H1 (cell line): ENCODE measurements at regions not wholly inside any gene's neighbourhood (a gene's known extent, or its start where the extent isn't known, plus 50 kb on each side); places are given as distances from the start of the nearest gene placed in this dataset.

Experiments
- CTCF ChIA-PET: fragments of 300-600 bp; sonication (Branson Sonifier 250); formaldehyde crosslinking; loops from one replicate; lab custom pipeline; 2021; ENCODE audit not compliant: partially characterized antibody; lab: Charles Lee
- POLR2A ChIA-PET: fragments of 300-600 bp; sonication (Branson Sonifier 250); formaldehyde crosslinking; loops from one replicate; lab custom pipeline; 2021; ENCODE audit warnings: inconsistent platforms; ENCODE audit not compliant: partially characterized antibody; lab: Charles Lee
- DNase-seq, 2 experiments: peaks; one replicate each; pipeline versions ENCODE4 v3.0.0 to v3.0.0-alpha.2; 2010 to 2022; ENCODE audit warnings: low spot score in 2 of 2, low read depth in 1 of 2, mixed read lengths in 1 of 2
- FAIRE-seq: peaks from 2 replicates; lab custom pipeline; 2011; peaks lifted over from hg19 to GRCh38; lab: Jason Lieb, UNC
- H2AFZ ChIP-seq: 2 replicates; pipeline ENCODE4 v1.8.1; 2012; ENCODE audit warnings: low read length, inconsistent platforms
- H2AK5ac ChIP-seq: 2 replicates; pipeline ENCODE4 v1.6.1; 2013; ENCODE audit warnings: low read depth, low read length
- H2BK120ac ChIP-seq: replicated peaks from 2 replicates; pipeline ENCODE3; 2013; ENCODE audit warnings: low read depth, low read length, inconsistent platforms
- H2BK12ac ChIP-seq: 2 replicates; pipeline ENCODE4 v1.6.1; 2013; ENCODE audit warnings: low read depth, low read length
- H2BK15ac ChIP-seq: 2 replicates; pipeline ENCODE4 v1.6.1; 2013; ENCODE audit warnings: low read length
- H2BK20ac ChIP-seq: 2 replicates; pipeline ENCODE4 v1.6.1; 2013; ENCODE audit warnings: low read length
- H2BK5ac ChIP-seq: 2 replicates; pipeline ENCODE4 v1.6.1; 2013; ENCODE audit warnings: low read depth, low read length
- H3K14ac ChIP-seq: 2 replicates; pipeline ENCODE4 v1.6.1; 2013; ENCODE audit warnings: inconsistent platforms; ENCODE audit not compliant: insufficient read length
- H3K18ac ChIP-seq: 2 replicates; pipeline ENCODE4 v1.6.1; 2013; ENCODE audit warnings: low read length; ENCODE audit errors: extremely low read depth
- H3K23ac ChIP-seq: 2 replicates; pipeline ENCODE4 v1.6.1; 2013; ENCODE audit warnings: inconsistent platforms; ENCODE audit not compliant: insufficient read length
- H3K23me2 ChIP-seq: 2 replicates; pipeline ENCODE4 v1.6.1; 2013; ENCODE audit warnings: low read depth, low read length
- H3K27ac ChIP-seq: 2 replicates; pipeline ENCODE4 v1.6.1; 2011; ENCODE audit warnings: low read depth, low read length, inconsistent platforms
- H3K27me3 ChIP-seq, 4 experiments: replicated peaks in 1 of 4; 1 replicate in 1 of 4; 2 replicates in 3 of 4; pipeline versions ENCODE4 v1.6.1 to v1.8.1; 2011 to 2013; ENCODE audit warnings: low read length in 3 of 4, mild to moderate bottlenecking in 3 of 4, inconsistent platforms in 2 of 4, mixed read lengths in 2 of 4, moderate library complexity in 1 of 4; ENCODE audit not compliant: control insufficient read depth in 3 of 4, insufficient read depth in 3 of 4; ENCODE audit errors: extremely low read depth in 1 of 4
- H3K36me3 ChIP-seq, 4 experiments: 2 replicates each; pipeline versions ENCODE4 v1.6.1 to v1.8.1; 2011 to 2013; ENCODE audit warnings: mild to moderate bottlenecking in 4 of 4, low read length in 3 of 4, moderate library complexity in 2 of 4, control low read depth in 1 of 4, inconsistent platforms in 1 of 4; ENCODE audit not compliant: insufficient read depth in 4 of 4, control insufficient read depth in 2 of 4
- H3K4ac ChIP-seq: replicated peaks from 2 replicates; pipeline ENCODE3; 2013; ENCODE audit warnings: low read length, low read depth, mixed read lengths, inconsistent platforms; ENCODE audit not compliant: insufficient read length
- H3K4me1 ChIP-seq, 4 experiments: replicated peaks in 1 of 4; 1 replicate in 1 of 4; 2 replicates in 3 of 4; pipeline versions ENCODE4 v1.6.1 to v1.8.1; 2011 to 2013; ENCODE audit warnings: low read length in 3 of 4, inconsistent platforms in 2 of 4, mixed read lengths in 1 of 4; ENCODE audit not compliant: insufficient read depth in 4 of 4, control insufficient read depth in 3 of 4
- H3K4me2 ChIP-seq, 2 experiments: 2 replicates each; pipeline versions ENCODE4 v1.6.1 to v1.8.1; 2011 to 2013; ENCODE audit warnings: low read depth in 2 of 2, low read length in 2 of 2, control low read depth in 1 of 2, inconsistent platforms in 1 of 2, mild to moderate bottlenecking in 1 of 2; ENCODE audit not compliant: insufficient read depth in 1 of 2
- H3K4me3 ChIP-seq, 4 experiments: fragments of 200-600, 300-600 bp in 1 of 4; sonication (generic), shearing (Covaris generic), sonication (Bioruptor Twin) in 1 of 4; 2 replicates each; pipeline versions ENCODE4 v1.5.1 to v1.8.1; 2011 to 2016; ENCODE audit warnings: low read length in 4 of 4, low read depth in 3 of 4, control low read depth in 2 of 4, inconsistent platforms in 2 of 4, mild to moderate bottlenecking in 2 of 4, mixed read lengths in 1 of 4, moderate library complexity in 1 of 4; ENCODE audit not compliant: insufficient read depth in 2 of 4; ENCODE audit errors: extremely low read depth in 1 of 4
- H3K56ac ChIP-seq: replicated peaks from 2 replicates; pipeline ENCODE3; 2013; ENCODE audit warnings: low read depth, mild to moderate bottlenecking, mixed read lengths, low read length, inconsistent platforms; ENCODE audit not compliant: insufficient read length
- H3K79me1 ChIP-seq: 2 replicates; pipeline ENCODE4 v1.6.1; 2013; ENCODE audit warnings: low read depth, low read length, control low read depth
- H3K79me2 ChIP-seq, 2 experiments: 2 replicates each; pipeline versions ENCODE4 v1.6.1 to v1.8.1; 2012 to 2013; ENCODE audit warnings: low read length in 2 of 2, mild to moderate bottlenecking in 2 of 2, inconsistent platforms in 1 of 2; ENCODE audit not compliant: insufficient read depth in 2 of 2, control insufficient read depth in 1 of 2
- H3K9ac ChIP-seq, 4 experiments: replicated peaks in 1 of 4; 1 replicate in 1 of 4; 2 replicates in 3 of 4; pipeline versions ENCODE4 v1.6.1 to v1.8.1; 2011 to 2013; ENCODE audit warnings: low read depth in 3 of 4, low read length in 3 of 4, control low read depth in 2 of 4, mild to moderate bottlenecking in 2 of 4, moderate library complexity in 2 of 4, inconsistent platforms in 1 of 4; ENCODE audit errors: extremely low read depth in 1 of 4
- H3K9me3 ChIP-seq, 2 experiments: 2 replicates each; pipeline versions ENCODE4 v1.6.1 to v1.8.1; 2012 to 2013; ENCODE audit warnings: mild to moderate bottlenecking in 2 of 2, moderate library complexity in 2 of 2, control low read depth in 1 of 2, inconsistent platforms in 1 of 2, low read depth in 1 of 2, low read length in 1 of 2, mixed read lengths in 1 of 2; ENCODE audit not compliant: insufficient read depth in 2 of 2
- H4K20me1 ChIP-seq, 2 experiments: replicated peaks in 1 of 2; 2 replicates each; pipeline versions ENCODE3 to v1.8.1; 2011 to 2013; ENCODE audit warnings: inconsistent platforms in 2 of 2, low read length in 2 of 2, mild to moderate bottlenecking in 1 of 2; ENCODE audit not compliant: insufficient read depth in 2 of 2, control insufficient read depth in 1 of 2
- H4K5ac ChIP-seq: 2 replicates; pipeline ENCODE4 v1.6.1; 2013; ENCODE audit warnings: low read length, low read depth, mixed read lengths, inconsistent platforms; ENCODE audit not compliant: insufficient read length
- H4K8ac ChIP-seq: 2 replicates; pipeline ENCODE4 v1.8.0; 2013; ENCODE audit warnings: mild to moderate bottlenecking, moderate library complexity, low read length, inconsistent platforms; ENCODE audit not compliant: insufficient read depth; ENCODE audit errors: extremely low read depth
- H4K91ac ChIP-seq: replicated peaks from 2 replicates; pipeline ENCODE3; 2013; ENCODE audit warnings: low read length, mixed read lengths, inconsistent platforms; ENCODE audit not compliant: insufficient read length
- ATF2 ChIP-seq: IDR thresholded peaks from 2 replicates; pipeline ENCODE4 v1.6.1; 2012; ENCODE audit warnings: low read length, inconsistent platforms
- EZH2 ChIP-seq: fragments of 200-600 bp; sonication (generic); IDR thresholded peaks from 2 replicates; pipeline ENCODE4 v1.7.1; 2012; ENCODE audit warnings: low read depth, mild to moderate bottlenecking, moderate library complexity, low read length, inconsistent platforms; ENCODE audit not compliant: severe bottlenecking
- GABPA ChIP-seq: IDR thresholded peaks from 2 replicates; pipeline ENCODE4 v1.6.1; 2011; ENCODE audit warnings: mild to moderate bottlenecking, low read length, moderate library complexity, borderline replicate concordance; ENCODE audit not compliant: insufficient read depth
- JUND ChIP-seq: IDR thresholded peaks from 2 replicates; pipeline ENCODE4 v1.6.1; 2011; ENCODE audit warnings: mild to moderate bottlenecking, improper control_type of control experiment, low read length
- PHF8 ChIP-seq: fragments of 200-600 bp; sonication (generic); conservative IDR thresholded peaks from 2 replicates; pipeline ENCODE4 v1.7.1; 2012; ENCODE audit warnings: low read depth, mild to moderate bottlenecking, inconsistent platforms, low read length, moderate library complexity
- WGBS, 2 experiments: shearing (Covaris generic) in 1 of 2; methylation state at CpG; one replicate each; pipeline versions ENCODE4 v1.1.6 to v1.1.7; 2013 to 2015; ENCODE audit warnings: low lambda C conversion rate in 2 of 2, mixed read lengths in 2 of 2, inconsistent platforms in 1 of 2, low coverage in 1 of 2, missing lambda C conversion rate in 1 of 2; ENCODE audit not compliant: insufficient replicate concordance in 2 of 2, insufficient coverage in 1 of 2, insufficient read length in 1 of 2; ENCODE audit errors: extremely low coverage in 1 of 2, missing lambda C conversion rate in 1 of 2; 5-methylcytosine and 5-hydroxymethylcytosine counted together
- TF ChIP-seq, protein P1 (sequence below): IDR thresholded peaks from 2 replicates; pipeline ENCODE4 v1.6.1; 2012; ENCODE audit warnings: inconsistent platforms
- TF ChIP-seq, protein P2 (sequence below), 3 experiments: IDR thresholded peaks; 1 replicate in 2 of 3; 2 replicates in 1 of 3; pipeline versions ENCODE4 v1.5.1 to v1.6.1; 2011; ENCODE audit warnings: low read length in 3 of 3, mild to moderate bottlenecking in 3 of 3, inconsistent platforms in 2 of 3, low read depth in 1 of 3, moderate library complexity in 1 of 3; ENCODE audit not compliant: insufficient read depth in 1 of 3; ENCODE audit errors: control extremely low read depth in 1 of 3

- POLR2A ChIA-PET = no interaction called here
- no peak overlapping the region for H3K4me3 ChIP-seq
- TF ChIP-seq, protein P1, sequence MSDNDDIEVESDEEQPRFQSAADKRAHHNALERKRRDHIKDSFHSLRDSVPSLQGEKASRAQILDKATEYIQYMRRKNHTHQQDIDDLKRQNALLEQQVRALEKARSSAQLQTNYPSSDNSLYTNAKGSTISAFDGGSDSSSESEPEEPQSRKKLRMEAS = no peak
- no peak for TF ChIP-seq EZH2
- no peak for TF ChIP-seq ATF2
- TF ChIP-seq GABPA = no peak
- TF ChIP-seq, protein P2, sequence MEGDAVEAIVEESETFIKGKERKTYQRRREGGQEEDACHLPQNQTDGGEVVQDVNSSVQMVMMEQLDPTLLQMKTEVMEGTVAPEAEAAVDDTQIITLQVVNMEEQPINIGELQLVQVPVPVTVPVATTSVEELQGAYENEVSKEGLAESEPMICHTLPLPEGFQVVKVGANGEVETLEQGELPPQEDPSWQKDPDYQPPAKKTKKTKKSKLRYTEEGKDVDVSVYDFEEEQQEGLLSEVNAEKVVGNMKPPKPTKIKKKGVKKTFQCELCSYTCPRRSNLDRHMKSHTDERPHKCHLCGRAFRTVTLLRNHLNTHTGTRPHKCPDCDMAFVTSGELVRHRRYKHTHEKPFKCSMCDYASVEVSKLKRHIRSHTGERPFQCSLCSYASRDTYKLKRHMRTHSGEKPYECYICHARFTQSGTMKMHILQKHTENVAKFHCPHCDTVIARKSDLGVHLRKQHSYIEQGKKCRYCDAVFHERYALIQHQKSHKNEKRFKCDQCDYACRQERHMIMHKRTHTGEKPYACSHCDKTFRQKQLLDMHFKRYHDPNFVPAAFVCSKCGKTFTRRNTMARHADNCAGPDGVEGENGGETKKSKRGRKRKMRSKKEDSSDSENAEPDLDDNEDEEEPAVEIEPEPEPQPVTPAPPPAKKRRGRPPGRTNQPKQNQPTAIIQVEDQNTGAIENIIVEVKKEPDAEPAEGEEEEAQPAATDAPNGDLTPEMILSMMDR (IDR thresholded peaks at IDR 0.05; ENCODE audit: control extremely low read depth in 1 of 3, insufficient read depth in 1 of 3, low read depth in 1 of 3, low read length in 3 of 3) = no peak
- TF ChIP-seq JUND = no peak
- no peak for TF ChIP-seq PHF8
Measured at GRCh38 chr18:33863912-33864311, 285.9 kb downstream of the ASXL3 start.

More at GRCh38 chr18:33863912-33864311, 285.9 kb downstream of the ASXL3 start:
- DNase-seq (no peak), FAIRE-seq (no peak)
- Histone ChIP-seq H3K4me2 (no peak overlapping the region), H3K27ac (no peak overlapping the region), H3K14ac (no peak overlapping the region), H4K91ac (no peak overlapping the region), H3K36me3 (no peaks in the 10 kb centered on the region), H2BK120ac (no peak overlapping the region), H4K8ac (no peak overlapping the region), H3K4me1 (no peaks in the 10 kb centered on the region), H3K27me3 (no peaks in the 10 kb centered on the region), H2BK5ac (no peak overlapping the region), H3K56ac (no peak overlapping the region), H3K79me2 (no peaks in the 10 kb centered on the region), H3K79me1 (no peaks in the 10 kb centered on the region), H2AK5ac (no peak overlapping the region), H3K23me2 (no peaks in the 10 kb centered on the region), H3K23ac (no peak overlapping the region), H3K4ac (no peak overlapping the region), H2BK20ac (no peak overlapping the region), H3K9me3 (peaks cover 11 to 14% of the 10 kb centered on the region in 2 experiments), H4K5ac (no peak overlapping the region), H2BK15ac (no peak overlapping the region), H2AFZ (no peak overlapping the region), H2BK12ac (no peak overlapping the region), H3K18ac (no peak overlapping the region), H4K20me1 (no peaks in the 10 kb centered on the region), H3K9ac (no peak overlapping the region)
- CTCF ChIA-PET = no interaction called here
- WGBS, 2 experiments = 100% methylated on average over 1 of the region's 1 CpG; no CpG with 5 or more reads in 1 of the 2 experiments
